LNCaP clone FGC (cell line): ENCODE measurements at regions not wholly inside any gene's neighbourhood (a gene's known extent, or its start where the extent isn't known, plus 50 kb on each side); places are given as distances from the start of the nearest gene placed in this dataset.

Experiments
- DNase-seq: peaks from one replicate; pipeline ENCODE4 v3.0.0-alpha.2; 2011; ENCODE audit warnings: low read depth
- H3K4me3 ChIP-seq: 2 replicates; pipeline ENCODE4 v1.5.1; 2011; ENCODE audit warnings: mild to moderate bottlenecking, low read depth, low read length, control low read depth
- CTCF ChIP-seq: IDR thresholded peaks from 2 replicates; pipeline ENCODE4 v1.5.1; 2012; ENCODE audit warnings: mild to moderate bottlenecking; ENCODE audit not compliant: control insufficient read depth, insufficient read depth; ENCODE audit errors: extremely low read depth

GRCh38 chr1:88039240-88039639, 644.8 kb upstream of the PKN2 start:
- H3K4me3 ChIP-seq, result no peak overlapping the region
- DNase-seq, result no peak

GRCh38 chr1:88043834-88044233, 640.2 kb upstream of the PKN2 start:
- H3K4me3 ChIP-seq, result no peak overlapping the region
- TF ChIP-seq CTCF, result no peak
- DNase-seq, result no peak

More at GRCh38 chr1:88039240-88039639, 644.8 kb upstream of the PKN2 start:
- TF ChIP-seq CTCF, result no peak

GRCh38 chr1:88052167-88052566, 631.9 kb upstream of the PKN2 start:
- no peak for DNase-seq
- no peak overlapping the region for H3K4me3 ChIP-seq
- no peak for TF ChIP-seq CTCF

GRCh38 chr1:88053065-88053464, 631.0 kb upstream of the PKN2 start:
- no peak for TF ChIP-seq CTCF
- DNase-seq, result no peak
- H3K4me3 ChIP-seq, result no peak overlapping the region

GRCh38 chr1:88056881-88057280, 627.2 kb upstream of the PKN2 start:
- H3K4me3 ChIP-seq, result no peak overlapping the region
- no peak for DNase-seq
- no peak for TF ChIP-seq CTCF

GRCh38 chr1:88058205-88058604, 625.9 kb upstream of the PKN2 start:
- DNase-seq, result no peak
- TF ChIP-seq CTCF, result no peak
- no peak overlapping the region for H3K4me3 ChIP-seq

- no peak overlapping the region for H3K4me3 ChIP-seq
- no peak for DNase-seq
- no peak for TF ChIP-seq CTCF
Observed at GRCh38 chr1:88060112-88060673, 623.9 kb upstream of the PKN2 start.
